GM12891 (cell line): ENCODE measurements at regions not wholly inside any gene's neighbourhood (a gene's known extent, or its start where the extent isn't known, plus 50 kb on each side); places are given as distances from the start of the nearest gene placed in this dataset.

Experiments
- DNase-seq: peaks from one replicate; pipeline ENCODE4 v3.0.0; 2011; ENCODE audit warnings: low spot score; ENCODE audit not compliant: insufficient read length
- FAIRE-seq: peaks from 2 replicates; lab custom pipeline; 2011; peaks lifted over from hg19 to GRCh38; lab: Jason Lieb, UNC
- PAX5 ChIP-seq: IDR thresholded peaks from 2 replicates; pipeline ENCODE4 v1.6.1; 2011; ENCODE audit warnings: low read length, moderate library complexity, mild to moderate bottlenecking; ENCODE audit not compliant: insufficient read depth, severe bottlenecking
- POLR2A ChIP-seq: IDR thresholded peaks from 2 replicates; pipeline ENCODE4 v1.6.1; 2011; ENCODE audit warnings: low read depth, low read length, control low read depth
- POLR2AphosphoS5 ChIP-seq: IDR thresholded peaks from 2 replicates; pipeline ENCODE4 v1.6.1; 2011; ENCODE audit warnings: low read depth, low read length, control low read depth
- POU2F2 ChIP-seq: IDR thresholded peaks from 2 replicates; pipeline ENCODE4 v1.6.1; 2011; ENCODE audit warnings: low read depth, mild to moderate bottlenecking, control low read depth, low read length, moderate library complexity
- SPI1 ChIP-seq: IDR thresholded peaks from 2 replicates; pipeline ENCODE4 v1.6.1; 2011; ENCODE audit warnings: low read depth, low read length, control low read depth
- TAF1 ChIP-seq: IDR thresholded peaks from 2 replicates; pipeline ENCODE4 v1.6.1; 2011; ENCODE audit warnings: low read depth, low read length, control low read depth

- TF ChIP-seq TAF1 (no peak), PAX5 (no peak), POU2F2 (no peak)
- no peak for FAIRE-seq
- DNase-seq: no peak
Measured at GRCh38 chr12:113647048-113647447, 175.4 kb upstream of the LHX5 start.

GRCh38 chr12:113645603-113646002, 173.9 kb upstream of the LHX5 start:
- TF ChIP-seq POLR2A (no peak), SPI1 (no peak), POU2F2 (no peak), POLR2AphosphoS5 (no peak), TAF1 (no peak), PAX5 (no peak)
- FAIRE-seq (no peak), DNase-seq (no peak)

- no peak for TF ChIP-seq PAX5
- no peak for FAIRE-seq
- no peak for DNase-seq
Measured at GRCh38 chr12:113645183-113645582, 173.5 kb upstream of the LHX5 start.

GRCh38 chr12:113643177-113643974, 171.7 kb upstream of the LHX5 start:
- TF ChIP-seq PAX5: no peak
- TF ChIP-seq POU2F2: no peak
- no peak for TF ChIP-seq SPI1
- no peak for TF ChIP-seq POLR2AphosphoS5
- TF ChIP-seq POLR2A: no peak
- no peak for TF ChIP-seq TAF1
- FAIRE-seq (no peak), DNase-seq (no peak)

GRCh38 chr12:113642672-113643071, 171.0 kb upstream of the LHX5 start:
- DNase-seq: no peak
- TF ChIP-seq POU2F2 (no peak), POLR2AphosphoS5 (no peak), TAF1 (no peak), SPI1 (no peak), PAX5 (no peak), POLR2A (no peak)
- FAIRE-seq: no peak

- TF ChIP-seq POU2F2 (no peak), POLR2AphosphoS5 (no peak), PAX5 (no peak), SPI1 (no peak), POLR2A (no peak)
- no peak for DNase-seq
- no peak for FAIRE-seq
Measured at GRCh38 chr12:113642216-113642615, 170.5 kb upstream of the LHX5 start.

GRCh38 chr12:113641426-113642030, 169.9 kb upstream of the LHX5 start:
- no peak for DNase-seq
- no peak for FAIRE-seq
- no peak for TF ChIP-seq PAX5
- TF ChIP-seq SPI1: no peak
- TF ChIP-seq TAF1: no peak
- TF ChIP-seq POU2F2: no peak
- no peak for TF ChIP-seq POLR2A
- no peak for TF ChIP-seq POLR2AphosphoS5

- DNase-seq (no peak), FAIRE-seq (no peak)
- no peak for TF ChIP-seq POLR2A
- no peak for TF ChIP-seq TAF1
- TF ChIP-seq POLR2AphosphoS5: no peak
- no peak for TF ChIP-seq PAX5
- TF ChIP-seq POU2F2: no peak
- no peak for TF ChIP-seq SPI1
Measured at GRCh38 chr12:113640837-113641236, 169.2 kb upstream of the LHX5 start.

GRCh38 chr12:113639474-113639873, 167.8 kb upstream of the LHX5 start:
- no peak for DNase-seq
- no peak for FAIRE-seq
- TF ChIP-seq POLR2A: no peak
- no peak for TF ChIP-seq SPI1
- TF ChIP-seq TAF1: no peak
- TF ChIP-seq POLR2AphosphoS5: no peak
- no peak for TF ChIP-seq POU2F2
- TF ChIP-seq PAX5: no peak

GRCh38 chr12:113638460-113638775, 166.7 kb upstream of the LHX5 start:
- TF ChIP-seq POLR2AphosphoS5: no peak
- TF ChIP-seq TAF1: no peak
- TF ChIP-seq POLR2A: no peak
- no peak for TF ChIP-seq POU2F2
- no peak for TF ChIP-seq PAX5
- TF ChIP-seq SPI1: no peak
- FAIRE-seq: no peak
- DNase-seq: no peak

GRCh38 chr12:113634982-113635381, 163.3 kb upstream of the LHX5 start:
- no peak for DNase-seq
- TF ChIP-seq POLR2AphosphoS5 (no peak), TAF1 (no peak), POU2F2 (no peak), PAX5 (no peak), SPI1 (no peak), POLR2A (no peak)
- FAIRE-seq: no peak
